ENCODE measurements at regions not wholly inside any gene's neighbourhood (a gene's known extent, or its start where the extent isn't known, plus 50 kb on each side); places are given as distances from the start of the nearest gene placed in this dataset.

- H3K4me1 ChIP-seq (ENCODE audit: control insufficient read depth in 3 of 3, insufficient read depth in 3 of 3, low read length in 3 of 3): no peaks in the 10 kb centered on the region
- H3K9ac ChIP-seq (ENCODE audit: low read depth in 1 of 3, low read length in 3 of 3): no peak overlapping the region
- no peaks in the 10 kb centered on the region for H3K9me3 ChIP-seq (ENCODE audit: control insufficient read depth in 3 of 3, low read length in 3 of 3)
- no peak overlapping the region for H3K27ac ChIP-seq (ENCODE audit: low read depth, low read length)
- no peaks in the 10 kb centered on the region for H3K27me3 ChIP-seq (ENCODE audit: control insufficient read depth in 3 of 3, insufficient read depth in 3 of 3, low read length in 3 of 3)
- H3K4me3 ChIP-seq (ENCODE audit: low read length in 3 of 3): no peak overlapping the region
- H3K36me3 ChIP-seq (ENCODE audit: control insufficient read depth in 3 of 3, insufficient read depth in 3 of 3, low read length in 3 of 3): no peaks in the 10 kb centered on the region
Measured at GRCh38 chr20:48186447-48186846, 401.2 kb upstream of the SULF2 start.

GRCh38 chr20:48184229-48184628 is 398.9 kb upstream of the SULF2 start:
- no peak overlapping the region for H3K9ac ChIP-seq (ENCODE audit: low read depth in 1 of 3, low read length in 3 of 3)
- no peaks in the 10 kb centered on the region for H3K4me1 ChIP-seq (ENCODE audit: control insufficient read depth in 3 of 3, insufficient read depth in 3 of 3, low read length in 3 of 3)
- H3K27ac ChIP-seq (ENCODE audit: low read depth, low read length): no peak overlapping the region
- H3K27me3 ChIP-seq (ENCODE audit: control insufficient read depth in 3 of 3, insufficient read depth in 3 of 3, low read length in 3 of 3): no peaks in the 10 kb centered on the region
- H3K36me3 ChIP-seq (ENCODE audit: control insufficient read depth in 3 of 3, insufficient read depth in 3 of 3, low read length in 3 of 3): no peaks in the 10 kb centered on the region
- H3K4me3 ChIP-seq (ENCODE audit: low read length in 3 of 3): no peak overlapping the region
- no peaks in the 10 kb centered on the region for H3K9me3 ChIP-seq (ENCODE audit: control insufficient read depth in 3 of 3, low read length in 3 of 3)

GRCh38 chr20:48181261-48181935 is 396.1 kb upstream of the SULF2 start:
- no peaks in the 10 kb centered on the region for H3K36me3 ChIP-seq (ENCODE audit: control insufficient read depth in 3 of 3, insufficient read depth in 3 of 3, low read length in 3 of 3)
- peaks cover 0 to 3% (median 3%) of the 10 kb centered on the region in 3 donors for H3K27me3 ChIP-seq (ENCODE audit: control insufficient read depth in 3 of 3, insufficient read depth in 3 of 3, low read length in 3 of 3)
- H3K9me3 ChIP-seq (ENCODE audit: control insufficient read depth in 3 of 3, low read length in 3 of 3): no peaks in the 10 kb centered on the region
- no peak overlapping the region for H3K27ac ChIP-seq (ENCODE audit: low read depth, low read length)
- H3K4me1 ChIP-seq (ENCODE audit: control insufficient read depth in 3 of 3, insufficient read depth in 3 of 3, low read length in 3 of 3): no peaks in the 10 kb centered on the region
- H3K9ac ChIP-seq (ENCODE audit: low read depth in 1 of 3, low read length in 3 of 3): no peak overlapping the region
- no peak overlapping the region for H3K4me3 ChIP-seq (ENCODE audit: low read length in 3 of 3)

- no peak overlapping the region for H3K27ac ChIP-seq (ENCODE audit: low read depth, low read length)
- H3K4me1 ChIP-seq (ENCODE audit: control insufficient read depth in 3 of 3, insufficient read depth in 3 of 3, low read length in 3 of 3): no peaks in the 10 kb centered on the region
- H3K27me3 ChIP-seq (ENCODE audit: control insufficient read depth in 3 of 3, insufficient read depth in 3 of 3, low read length in 3 of 3): peaks cover 0 to 3% (median 3%) of the 10 kb centered on the region in 3 donors
- no peaks in the 10 kb centered on the region for H3K9me3 ChIP-seq (ENCODE audit: control insufficient read depth in 3 of 3, low read length in 3 of 3)
- H3K4me3 ChIP-seq (ENCODE audit: low read length in 3 of 3): no peak overlapping the region
- no peaks in the 10 kb centered on the region for H3K36me3 ChIP-seq (ENCODE audit: control insufficient read depth in 3 of 3, insufficient read depth in 3 of 3, low read length in 3 of 3)
- H3K9ac ChIP-seq (ENCODE audit: low read depth in 1 of 3, low read length in 3 of 3): no peak overlapping the region
Measured at GRCh38 chr20:48180618-48181017, 395.3 kb upstream of the SULF2 start.

GRCh38 chr20:48180024-48180423 is 394.7 kb upstream of the SULF2 start:
- Histone ChIP-seq H3K9me3 (ENCODE audit: control insufficient read depth in 3 of 3, low read length in 3 of 3) (no peaks in the 10 kb centered on the region), H3K27ac (ENCODE audit: low read depth, low read length) (no peak overlapping the region), H3K4me3 (ENCODE audit: low read length in 3 of 3) (no peak overlapping the region), H3K36me3 (ENCODE audit: control insufficient read depth in 3 of 3, insufficient read depth in 3 of 3, low read length in 3 of 3) (no peaks in the 10 kb centered on the region), H3K4me1 (ENCODE audit: control insufficient read depth in 3 of 3, insufficient read depth in 3 of 3, low read length in 3 of 3) (no peaks in the 10 kb centered on the region), H3K27me3 (ENCODE audit: control insufficient read depth in 3 of 3, insufficient read depth in 3 of 3, low read length in 3 of 3) (peaks cover 0 to 3% (median 3%) of the 10 kb centered on the region in 3 donors), H3K9ac (ENCODE audit: low read depth in 1 of 3, low read length in 3 of 3) (no peak overlapping the region)

GRCh38 chr20:48178633-48179032 is 393.4 kb upstream of the SULF2 start:
- no peak overlapping the region for H3K27ac ChIP-seq (ENCODE audit: low read depth, low read length)
- H3K9me3 ChIP-seq (ENCODE audit: control insufficient read depth in 3 of 3, low read length in 3 of 3): peaks cover 0 to under 1% (median 0%) of the 10 kb centered on the region in 3 donors
- H3K36me3 ChIP-seq (ENCODE audit: control insufficient read depth in 3 of 3, insufficient read depth in 3 of 3, low read length in 3 of 3): no peaks in the 10 kb centered on the region
- no peak overlapping the region for H3K9ac ChIP-seq (ENCODE audit: low read depth in 1 of 3, low read length in 3 of 3)
- H3K4me1 ChIP-seq (ENCODE audit: control insufficient read depth in 3 of 3, insufficient read depth in 3 of 3, low read length in 3 of 3): no peaks in the 10 kb centered on the region
- H3K27me3 ChIP-seq (ENCODE audit: control insufficient read depth in 3 of 3, insufficient read depth in 3 of 3, low read length in 3 of 3): peaks cover 0 to 4% (median 3%) of the 10 kb centered on the region in 3 donors
- no peak overlapping the region for H3K4me3 ChIP-seq (ENCODE audit: low read length in 3 of 3)

GRCh38 chr20:48177058-48177457 is 391.8 kb upstream of the SULF2 start:
- H3K9ac ChIP-seq (ENCODE audit: low read depth in 1 of 3, low read length in 3 of 3): no peak overlapping the region
- H3K4me1 ChIP-seq (ENCODE audit: control insufficient read depth in 3 of 3, insufficient read depth in 3 of 3, low read length in 3 of 3): no peaks in the 10 kb centered on the region
- H3K9me3 ChIP-seq (ENCODE audit: control insufficient read depth in 3 of 3, low read length in 3 of 3): peaks cover 3 to 7% (median 5%) of the 10 kb centered on the region in 3 donors
- H3K36me3 ChIP-seq (ENCODE audit: control insufficient read depth in 3 of 3, insufficient read depth in 3 of 3, low read length in 3 of 3): no peaks in the 10 kb centered on the region
- H3K27ac ChIP-seq (ENCODE audit: low read depth, low read length): no peak overlapping the region
- H3K27me3 ChIP-seq (ENCODE audit: control insufficient read depth in 3 of 3, insufficient read depth in 3 of 3, low read length in 3 of 3): peaks cover 2 to 10% (median 8%) of the 10 kb centered on the region in 3 donors
- H3K4me3 ChIP-seq (ENCODE audit: low read length in 3 of 3): no peak overlapping the region

GRCh38 chr20:48176139-48176538 is 390.9 kb upstream of the SULF2 start:
- Histone ChIP-seq H3K9me3 (ENCODE audit: control insufficient read depth in 3 of 3, low read length in 3 of 3) (peaks cover 3 to 7% (median 5%) of the 10 kb centered on the region in 3 donors), H3K4me1 (ENCODE audit: control insufficient read depth in 3 of 3, insufficient read depth in 3 of 3, low read length in 3 of 3) (no peaks in the 10 kb centered on the region), H3K9ac (ENCODE audit: low read depth in 1 of 3, low read length in 3 of 3) (no peak overlapping the region), H3K27me3 (ENCODE audit: control insufficient read depth in 3 of 3, insufficient read depth in 3 of 3, low read length in 3 of 3) (peaks cover 9 to 16% (median 13%) of the 10 kb centered on the region in 3 donors), H3K4me3 (ENCODE audit: low read length in 3 of 3) (no peak overlapping the region), H3K36me3 (ENCODE audit: control insufficient read depth in 3 of 3, insufficient read depth in 3 of 3, low read length in 3 of 3) (no peaks in the 10 kb centered on the region), H3K27ac (ENCODE audit: low read depth, low read length) (no peak overlapping the region)

- peaks cover 10 to 18% (median 17%) of the 10 kb centered on the region in 3 donors for H3K27me3 ChIP-seq (ENCODE audit: control insufficient read depth in 3 of 3, insufficient read depth in 3 of 3, low read length in 3 of 3)
- H3K27ac ChIP-seq (ENCODE audit: low read depth, low read length): no peak overlapping the region
- no peak overlapping the region for H3K9ac ChIP-seq (ENCODE audit: low read depth in 1 of 3, low read length in 3 of 3)
- no peaks in the 10 kb centered on the region for H3K36me3 ChIP-seq (ENCODE audit: control insufficient read depth in 3 of 3, insufficient read depth in 3 of 3, low read length in 3 of 3)
- H3K9me3 ChIP-seq (ENCODE audit: control insufficient read depth in 3 of 3, low read length in 3 of 3): peaks cover 3 to 7% (median 5%) of the 10 kb centered on the region in 3 donors
- H3K4me3 ChIP-seq (ENCODE audit: low read length in 3 of 3): no peak overlapping the region
- no peaks in the 10 kb centered on the region for H3K4me1 ChIP-seq (ENCODE audit: control insufficient read depth in 3 of 3, insufficient read depth in 3 of 3, low read length in 3 of 3)
Measured at GRCh38 chr20:48175261-48175660, 390.0 kb upstream of the SULF2 start.

- Histone ChIP-seq H3K27me3 (ENCODE audit: control insufficient read depth in 3 of 3, insufficient read depth in 3 of 3, low read length in 3 of 3) (peaks cover 16 to 32% (median 17%) of the 10 kb centered on the region in 3 donors), H3K4me1 (ENCODE audit: control insufficient read depth in 3 of 3, insufficient read depth in 3 of 3, low read length in 3 of 3) (no peaks in the 10 kb centered on the region), H3K36me3 (ENCODE audit: control insufficient read depth in 3 of 3, insufficient read depth in 3 of 3, low read length in 3 of 3) (no peaks in the 10 kb centered on the region), H3K9me3 (ENCODE audit: control insufficient read depth in 3 of 3, low read length in 3 of 3) (peaks cover 3 to 7% (median 5%) of the 10 kb centered on the region in 3 donors), H3K4me3 (ENCODE audit: low read length in 3 of 3) (no peak overlapping the region), H3K27ac (ENCODE audit: low read depth, low read length) (no peak overlapping the region), H3K9ac (ENCODE audit: low read depth in 1 of 3, low read length in 3 of 3) (no peak overlapping the region)
Measured at GRCh38 chr20:48172357-48172702, 387.0 kb upstream of the SULF2 start.
